ENCODE measurements at regions not wholly inside any gene's neighbourhood (a gene's known extent, or its start where the extent isn't known, plus 50 kb on each side); places are given as distances from the start of the nearest gene placed in this dataset.

DNA sequence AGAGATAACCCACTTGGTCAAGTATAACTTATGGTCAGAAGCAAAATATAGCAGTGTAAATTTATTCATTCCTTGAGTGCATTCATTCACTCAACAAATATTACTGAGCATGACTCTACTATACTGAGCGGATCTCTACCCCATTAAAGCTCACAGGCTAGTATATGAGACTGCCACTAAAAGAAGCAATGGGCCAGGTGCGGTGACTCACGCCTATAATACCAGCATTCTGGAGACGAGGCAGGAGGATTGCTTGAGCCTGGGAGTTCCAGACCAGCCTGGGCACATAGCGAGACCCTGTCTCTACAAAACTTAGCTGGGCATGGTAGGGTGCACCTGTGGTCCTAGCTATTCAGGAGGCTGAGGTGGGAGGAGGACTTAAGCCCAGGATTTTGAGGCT, 197.6 kb upstream of the BLID start:
- no peak for DNase-seq

GRCh38 chr11:122311216-122311755, 195.3 kb upstream of the BLID start:
- no peak for DNase-seq

DNA sequence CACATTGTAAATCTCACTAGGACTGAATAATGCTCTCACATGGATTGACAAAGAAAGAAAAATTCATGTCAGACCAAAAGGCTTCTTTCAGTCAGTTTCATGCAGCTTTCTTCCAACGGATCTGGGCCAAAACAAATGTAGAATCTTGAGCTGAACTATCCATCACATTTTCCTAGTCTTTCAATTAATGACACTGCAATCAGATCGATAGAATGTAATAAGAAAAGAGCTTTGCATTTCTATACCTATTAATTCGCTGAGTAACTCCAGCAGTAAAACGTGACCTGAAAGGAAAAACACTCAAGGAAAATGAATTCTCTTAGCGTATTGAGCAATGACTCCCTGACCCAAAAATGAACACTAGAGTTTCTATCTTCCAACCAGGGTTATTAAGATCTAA, 194.8 kb upstream of the BLID start:
- no peak for DNase-seq

DNA sequence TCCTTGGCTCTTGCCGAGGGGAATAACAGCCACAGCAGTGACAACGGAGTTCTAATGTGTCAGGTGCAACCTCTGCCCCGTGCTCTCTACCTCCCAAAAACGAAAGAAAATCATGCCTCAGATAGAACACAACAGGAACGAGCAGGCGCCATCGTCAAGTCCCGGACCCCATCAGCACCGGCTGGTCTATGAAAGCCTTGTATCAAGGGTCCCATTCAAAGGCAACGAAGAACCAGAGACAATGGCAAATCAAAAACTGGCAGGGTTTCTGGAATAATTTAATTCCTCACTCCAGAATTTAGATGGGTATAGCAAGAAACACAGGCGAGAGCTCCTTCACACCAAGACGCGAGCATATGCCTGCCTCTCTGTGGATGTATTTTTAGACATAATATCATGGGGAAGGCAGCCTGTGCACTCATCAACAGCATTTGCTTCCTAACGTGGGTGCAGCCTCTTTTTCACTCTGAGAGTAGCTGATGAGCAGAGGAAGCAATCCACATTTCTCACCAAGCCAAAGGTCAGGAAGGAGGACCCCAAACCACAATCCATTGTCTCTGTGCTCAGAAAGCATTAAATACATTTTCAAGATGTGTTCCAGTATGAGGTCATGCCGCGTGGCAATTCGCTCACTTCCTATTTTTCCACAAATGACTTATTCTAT, 193.4 kb upstream of the BLID start:
- DNase-seq: no peak

DNA sequence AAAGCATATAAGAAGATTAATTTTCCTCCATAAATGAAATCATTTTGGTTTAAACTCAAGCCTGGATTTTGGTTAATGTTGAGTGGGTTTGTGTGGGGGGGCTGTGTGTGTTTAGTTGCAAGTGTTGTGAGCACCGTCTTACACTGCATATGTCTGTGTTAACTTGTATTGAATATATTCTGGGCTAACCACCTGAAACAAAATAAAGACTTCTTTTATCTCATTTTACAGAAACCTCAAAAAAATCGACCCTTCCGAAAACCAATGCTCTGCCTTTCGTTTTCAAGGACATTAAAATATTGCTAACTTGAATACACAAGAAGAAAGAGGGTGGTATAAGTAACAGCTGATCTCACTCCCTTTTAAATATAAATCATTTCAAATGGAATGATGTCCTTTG, 192.2 kb upstream of the BLID start:
- DNase-seq: no peak

DNA sequence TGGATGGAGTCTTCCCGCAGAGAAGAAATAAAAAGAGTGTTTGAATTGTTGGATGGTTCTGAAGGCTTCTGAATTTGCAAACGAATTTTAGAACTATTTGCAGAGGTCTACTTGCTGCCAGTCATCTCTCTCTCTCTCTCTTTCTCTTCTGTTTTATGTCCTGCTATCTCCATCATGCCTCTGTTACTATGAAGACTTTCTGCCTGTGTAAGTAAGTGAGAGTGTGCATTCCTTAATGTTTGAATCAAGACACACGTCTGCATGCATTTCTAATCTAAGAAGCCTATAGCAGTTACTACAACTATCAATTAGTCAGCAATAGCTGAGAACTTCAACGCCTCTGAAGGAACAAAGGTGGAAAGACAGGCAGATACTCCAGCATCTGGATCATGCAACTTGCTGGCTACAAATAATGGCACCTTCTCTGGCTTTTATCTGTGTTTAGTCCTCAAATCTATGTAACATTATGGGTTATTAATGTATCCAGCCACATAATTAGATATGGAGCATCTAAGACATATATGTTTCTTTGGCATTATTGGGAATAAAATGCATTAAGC, 191.5 kb upstream of the BLID start:
- DNase-seq: no peak

DNA sequence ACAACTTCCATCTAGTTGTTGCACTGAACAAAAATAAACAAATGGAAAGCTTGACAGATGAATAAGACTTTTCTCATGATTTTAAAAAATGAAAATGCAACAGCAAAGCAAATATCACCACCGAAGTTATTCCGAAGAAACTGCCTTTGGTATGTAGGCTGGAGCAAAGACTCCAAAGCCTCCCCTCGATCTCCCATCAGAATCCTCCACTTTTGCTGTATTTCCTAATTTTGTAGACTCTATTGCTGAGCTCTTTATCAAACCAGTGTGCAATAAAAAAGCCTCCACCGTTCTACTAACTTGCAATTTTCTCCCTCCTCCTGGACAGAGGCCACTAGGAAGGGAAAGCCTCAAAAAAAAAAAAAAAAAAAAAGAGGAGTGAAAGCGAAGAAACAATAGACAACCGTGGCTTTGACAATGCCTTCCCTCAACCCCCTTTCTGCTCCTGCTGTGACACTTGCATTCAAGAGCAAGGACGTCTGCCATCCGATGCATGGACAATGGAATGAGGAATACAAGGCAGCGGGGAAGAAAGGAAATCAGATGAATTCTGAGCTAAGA, 190.9 kb upstream of the BLID start:
- DNase-seq: no peak

- DNase-seq: no peak
Measured at GRCh38 chr11:122305426-122306320, 189.7 kb upstream of the BLID start.

- no peak for DNase-seq
Measured at GRCh38 chr11:122304973-122305372, 189.0 kb upstream of the BLID start.

- DNase-seq: no peak
Measured at GRCh38 chr11:122304306-122304705, 188.3 kb upstream of the BLID start.

DNA sequence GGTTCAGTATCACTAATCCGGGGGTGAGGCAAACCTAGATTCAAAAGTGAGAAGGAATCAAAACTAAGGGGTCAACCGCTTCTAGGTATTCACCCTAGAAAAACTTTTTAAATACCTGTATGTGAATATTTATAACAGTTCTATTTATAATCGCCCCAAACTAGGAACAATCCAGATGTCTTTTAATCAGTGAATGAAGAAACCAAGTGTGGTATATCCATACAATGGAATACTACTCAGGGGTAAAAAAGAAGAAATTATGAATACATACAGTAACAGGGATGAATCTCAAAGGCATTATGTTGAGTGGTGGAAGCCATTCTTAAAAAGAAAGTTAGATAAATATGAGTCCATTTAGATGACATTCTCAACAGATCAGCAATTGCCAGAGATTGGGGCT, 178.0 kb upstream of the BLID start:
- DNase-seq: no peak

- DNase-seq: no peak
Measured at GRCh38 chr11:122293296-122294023, 177.4 kb upstream of the BLID start.

GRCh38 chr11:122287401-122287800, 171.4 kb upstream of the BLID start:
- no peak for DNase-seq

DNA sequence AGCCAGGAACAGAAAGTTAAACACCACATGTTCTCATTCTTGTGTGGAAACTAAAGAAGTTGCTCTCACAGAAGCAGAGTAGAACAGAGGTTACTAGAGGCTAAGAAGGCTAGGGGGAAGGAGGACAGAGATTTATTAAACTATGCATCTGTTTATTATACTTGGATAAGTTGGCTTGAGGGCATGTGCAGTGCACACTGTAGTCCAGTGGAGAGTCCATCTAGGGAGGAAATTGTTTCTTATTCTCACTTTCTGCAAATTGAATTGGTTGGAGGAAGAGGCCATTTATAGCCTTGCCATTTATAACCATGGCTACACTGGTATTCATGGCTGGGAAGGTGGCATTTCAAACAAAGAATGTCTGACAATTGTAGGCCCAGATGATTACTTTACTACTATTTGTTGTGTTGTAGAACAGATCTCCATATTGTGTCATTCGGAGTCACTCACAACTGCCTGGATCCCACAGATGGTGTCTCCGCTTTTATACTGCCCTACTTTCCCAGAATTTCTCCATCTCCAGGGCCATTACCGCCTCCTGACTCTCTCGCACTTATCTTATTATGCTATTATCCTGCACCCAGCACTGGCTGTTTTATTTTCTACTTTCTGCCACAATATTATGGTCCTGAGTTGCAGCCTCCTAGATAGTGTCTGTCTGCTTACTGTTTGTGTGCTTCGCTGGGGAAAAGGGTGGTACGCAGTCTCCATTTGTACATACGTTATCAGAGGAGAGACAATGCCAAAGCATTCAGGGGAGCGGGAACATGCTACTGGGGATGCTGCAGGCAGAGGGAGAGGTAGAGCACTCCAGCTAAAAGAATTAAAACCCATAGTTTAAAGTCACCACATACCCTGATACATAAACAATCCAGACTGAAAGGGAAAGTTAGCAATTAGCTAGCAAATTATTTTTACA, 169.3 kb upstream of the BLID start:
- no peak for DNase-seq

- DNase-seq: no peak
Measured at GRCh38 chr11:122280870-122281269, 164.9 kb upstream of the BLID start.

GRCh38 chr11:122279194-122279593, 163.2 kb upstream of the BLID start:
- DNase-seq: no peak

- no peak for DNase-seq
Measured at GRCh38 chr11:122277493-122277892, 161.5 kb upstream of the BLID start.

GRCh38 chr11:122276221-122276620, 160.2 kb upstream of the BLID start:
- DNase-seq: no peak

DNA sequence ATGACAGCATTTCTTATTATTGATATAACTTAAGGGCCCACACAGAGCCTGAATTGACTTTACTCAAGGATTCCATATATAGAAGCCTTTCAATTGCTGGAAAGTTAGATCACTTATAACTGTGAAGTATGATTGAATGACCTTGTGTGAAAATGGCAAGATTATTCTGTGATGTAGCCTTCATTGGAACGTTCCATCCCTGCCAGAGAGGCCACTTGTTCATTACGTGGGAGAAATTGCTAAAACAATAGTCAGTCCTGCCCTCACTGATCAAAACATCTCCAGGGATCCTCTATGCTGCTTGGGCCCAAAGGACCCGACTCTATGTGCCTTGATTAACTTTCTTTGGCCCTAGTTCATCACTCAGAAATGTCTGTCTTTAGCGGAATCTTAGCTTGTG, 159.5 kb upstream of the BLID start:
- DNase-seq: no peak

DNA sequence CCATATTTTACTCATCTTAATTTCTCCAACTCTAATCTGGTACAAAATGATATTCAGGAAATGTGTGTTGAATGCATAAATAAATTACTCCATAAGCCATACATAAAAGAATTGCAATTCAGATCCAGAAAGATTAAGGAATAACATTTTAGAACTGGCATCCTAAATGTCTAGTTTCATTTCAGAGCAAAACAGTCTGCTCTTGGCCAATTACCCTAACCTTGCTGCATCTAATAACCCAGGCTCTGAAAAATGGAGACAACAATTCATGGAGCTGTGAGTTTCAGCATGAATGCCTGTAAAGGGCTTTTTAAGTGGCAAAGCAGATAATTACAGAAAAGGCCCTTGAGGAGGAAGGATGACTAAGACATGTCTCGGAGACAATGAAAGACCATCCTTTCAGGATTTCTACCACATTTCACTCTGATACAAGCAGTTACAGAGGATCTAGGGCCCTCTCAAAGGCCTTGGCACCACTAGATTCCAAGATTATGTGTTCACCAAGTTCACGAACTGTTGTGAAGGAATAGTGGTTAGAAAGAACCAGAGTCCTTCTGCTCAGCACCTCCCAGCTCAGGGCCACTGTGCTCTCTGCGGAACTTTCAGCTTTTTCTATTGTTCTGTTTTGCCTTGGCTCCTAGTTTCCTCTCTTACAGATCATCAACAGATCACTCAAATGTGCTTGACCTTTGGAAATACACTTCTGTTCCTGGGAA, 157.6 kb upstream of the BLID start:
- no peak for DNase-seq

DNA sequence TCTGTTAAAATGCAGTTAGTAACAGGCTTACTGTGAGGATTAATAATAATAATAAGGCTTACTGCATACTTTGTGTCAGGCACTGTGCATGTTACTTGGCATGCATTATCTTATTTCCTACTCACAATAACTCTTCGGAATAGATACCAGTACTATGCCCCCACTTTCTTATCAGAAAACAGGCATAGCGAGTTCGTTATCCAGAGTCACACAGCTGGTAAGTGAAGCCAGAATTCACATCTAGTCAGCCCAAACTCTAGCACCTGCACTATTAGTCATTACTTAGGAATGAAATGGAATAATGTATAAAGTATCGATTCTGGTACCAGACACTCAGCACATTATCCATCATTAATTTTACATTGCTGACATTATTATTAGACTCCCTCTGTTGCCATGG, 155.7 kb upstream of the BLID start:
- DNase-seq: no peak
